ENCODE measurements at regions not wholly inside any gene's neighbourhood (a gene's known extent, or its start where the extent isn't known, plus 50 kb on each side); places are given as distances from the start of the nearest gene placed in this dataset.
"Not testable (repeated sequence)": the region's sequence is repeated elsewhere in the genome, so short reads cannot be mapped to it uniquely, and the experiment has no call there.

- in situ Hi-C loops (cut with MboI; ENCODE audit: low sequenced_read_pairs in 4 of 4): no loop called here
- no peaks in the 10 kb centered on the region for H3K27me3 ChIP-seq
- DNase-seq (no peak), ATAC-seq (no peak)
- H3K4me3 ChIP-seq: no peak overlapping the region
- TF ChIP-seq CTCF (IDR thresholded peaks at IDR 0.05 in 4 of 5, conservative IDR thresholded peaks at IDR 0.05 in 1 of 5) (no peak), POLR2A (IDR thresholded peaks at IDR 0.05) (no peak)
- H3K9me3 ChIP-seq: no peaks in the 10 kb centered on the region
- no peak overlapping the region for H3K27ac ChIP-seq
- H3K4me1 ChIP-seq: no peaks in the 10 kb centered on the region
- intact Hi-C loops (cut with DNase I; ENCODE audit: low total_unique reads): no loop called here
- no peaks in the 10 kb centered on the region for H3K36me3 ChIP-seq
Measured at GRCh38 chr5:18732556-18733479, 1098.6 kb downstream of the TAF11L14 start.

- H3K27ac ChIP-seq: no peak overlapping the region
- in situ Hi-C loops (cut with MboI; ENCODE audit: low sequenced_read_pairs in 4 of 4): no loop called here
- no peaks in the 10 kb centered on the region for H3K36me3 ChIP-seq
- H3K27me3 ChIP-seq: no peaks in the 10 kb centered on the region
- no peak for TF ChIP-seq CTCF (IDR thresholded peaks at IDR 0.05 in 4 of 5, conservative IDR thresholded peaks at IDR 0.05 in 1 of 5)
- TF ChIP-seq POLR2A (IDR thresholded peaks at IDR 0.05): no peak
- no peaks in the 10 kb centered on the region for H3K4me1 ChIP-seq
- no peak overlapping the region for H3K4me3 ChIP-seq
- H3K9me3 ChIP-seq: no peaks in the 10 kb centered on the region
- DNase-seq (no peak), ATAC-seq (no peak)
- intact Hi-C loops (cut with DNase I; ENCODE audit: low total_unique reads): no loop called here
Measured at GRCh38 chr5:18736051-18736398, 1101.8 kb downstream of the TAF11L14 start.

- intact Hi-C loops (cut with DNase I; ENCODE audit: low total_unique reads); H3K4me3 ChIP-seq; H3K9me3 ChIP-seq; ATAC-seq; H3K27ac ChIP-seq; H3K27me3 ChIP-seq; DNase-seq; H3K36me3 ChIP-seq; H3K4me1 ChIP-seq; in situ Hi-C loops (cut with MboI; ENCODE audit: low sequenced_read_pairs in 4 of 4): not testable (repeated sequence)
Measured at GRCh38 chr5:18736736-18737135, 1102.5 kb downstream of the TAF11L14 start.

GRCh38 chr5:18740301-18740700 lies 1106.0 kb downstream of the TAF11L14 start:
- no peak overlapping the region for H3K27ac ChIP-seq
- H3K4me3 ChIP-seq: no peak overlapping the region
- ATAC-seq (no peak), DNase-seq (no peak)
- intact Hi-C loops (cut with DNase I; ENCODE audit: low total_unique reads) (no loop called here), in situ Hi-C loops (cut with MboI; ENCODE audit: low sequenced_read_pairs in 4 of 4) (no loop called here)
- no peaks in the 10 kb centered on the region for H3K27me3 ChIP-seq
- H3K4me1 ChIP-seq: no peaks in the 10 kb centered on the region
- no peaks in the 10 kb centered on the region for H3K9me3 ChIP-seq
- no peaks in the 10 kb centered on the region for H3K36me3 ChIP-seq
- TF ChIP-seq POLR2A (IDR thresholded peaks at IDR 0.05): no peak
- no peak for TF ChIP-seq CTCF (IDR thresholded peaks at IDR 0.05 in 4 of 5, conservative IDR thresholded peaks at IDR 0.05 in 1 of 5)

GRCh38 chr5:18742830-18743229 lies 1108.6 kb downstream of the TAF11L14 start:
- H3K27ac ChIP-seq: no peak overlapping the region
- H3K4me3 ChIP-seq: no peak overlapping the region
- no peaks in the 10 kb centered on the region for H3K36me3 ChIP-seq
- no peak for TF ChIP-seq CTCF (IDR thresholded peaks at IDR 0.05 in 4 of 5, conservative IDR thresholded peaks at IDR 0.05 in 1 of 5)
- no peak for TF ChIP-seq POLR2A (IDR thresholded peaks at IDR 0.05)
- no peaks in the 10 kb centered on the region for H3K4me1 ChIP-seq
- in situ Hi-C loops (cut with MboI; ENCODE audit: low sequenced_read_pairs in 4 of 4): no loop called here
- ATAC-seq (no peak), DNase-seq (no peak)
- intact Hi-C loops (cut with DNase I; ENCODE audit: low total_unique reads): no loop called here
- H3K27me3 ChIP-seq: no peaks in the 10 kb centered on the region
- H3K9me3 ChIP-seq: no peaks in the 10 kb centered on the region
